ENCODE measurements at regions not wholly inside any gene's neighbourhood (a gene's known extent, or its start where the extent isn't known, plus 50 kb on each side); places are given as distances from the start of the nearest gene placed in this dataset.

GRCh38 chr12:104889735-104890134, 68.4 kb downstream of the SLC41A2 start:
- no peaks in the 10 kb centered on the region for H3K79me2 ChIP-seq (ENCODE audit: insufficient read depth, low read length)
- no peaks in the 10 kb centered on the region for H3K4me1 ChIP-seq (ENCODE audit: insufficient read depth, low read length)
- no peak overlapping the region for H3K4me3 ChIP-seq (ENCODE audit: insufficient read depth, low read length)
- no peak overlapping the region for H2AFZ ChIP-seq (ENCODE audit: low read length)
- no peaks in the 10 kb centered on the region for H4K20me1 ChIP-seq (ENCODE audit: insufficient read depth, low read length)
- no peak overlapping the region for H3K27ac ChIP-seq (ENCODE audit: low read depth, low read length)
- H3K4me2 ChIP-seq (ENCODE audit: insufficient read depth, low read length) = no peak overlapping the region
- DNase-seq (ENCODE audit: insufficient read length, low spot score, missing footprints) = no peak
- no peaks in the 10 kb centered on the region for H3K9me3 ChIP-seq (ENCODE audit: low read depth, low read length)
- TF ChIP-seq, protein P1, sequence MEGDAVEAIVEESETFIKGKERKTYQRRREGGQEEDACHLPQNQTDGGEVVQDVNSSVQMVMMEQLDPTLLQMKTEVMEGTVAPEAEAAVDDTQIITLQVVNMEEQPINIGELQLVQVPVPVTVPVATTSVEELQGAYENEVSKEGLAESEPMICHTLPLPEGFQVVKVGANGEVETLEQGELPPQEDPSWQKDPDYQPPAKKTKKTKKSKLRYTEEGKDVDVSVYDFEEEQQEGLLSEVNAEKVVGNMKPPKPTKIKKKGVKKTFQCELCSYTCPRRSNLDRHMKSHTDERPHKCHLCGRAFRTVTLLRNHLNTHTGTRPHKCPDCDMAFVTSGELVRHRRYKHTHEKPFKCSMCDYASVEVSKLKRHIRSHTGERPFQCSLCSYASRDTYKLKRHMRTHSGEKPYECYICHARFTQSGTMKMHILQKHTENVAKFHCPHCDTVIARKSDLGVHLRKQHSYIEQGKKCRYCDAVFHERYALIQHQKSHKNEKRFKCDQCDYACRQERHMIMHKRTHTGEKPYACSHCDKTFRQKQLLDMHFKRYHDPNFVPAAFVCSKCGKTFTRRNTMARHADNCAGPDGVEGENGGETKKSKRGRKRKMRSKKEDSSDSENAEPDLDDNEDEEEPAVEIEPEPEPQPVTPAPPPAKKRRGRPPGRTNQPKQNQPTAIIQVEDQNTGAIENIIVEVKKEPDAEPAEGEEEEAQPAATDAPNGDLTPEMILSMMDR (IDR thresholded peaks at IDR 0.05; ENCODE audit: extremely low read depth, low read depth, low read length) = no peak
- H3K36me3 ChIP-seq (ENCODE audit: insufficient read depth, low read length) = no peaks in the 10 kb centered on the region
- no peaks in the 10 kb centered on the region for H3K27me3 ChIP-seq (ENCODE audit: insufficient read depth, low read length)

GRCh38 chr12:104888892-104889291, 69.2 kb downstream of the SLC41A2 start:
- H3K79me2 ChIP-seq (ENCODE audit: insufficient read depth, low read length) = no peaks in the 10 kb centered on the region

DNA sequence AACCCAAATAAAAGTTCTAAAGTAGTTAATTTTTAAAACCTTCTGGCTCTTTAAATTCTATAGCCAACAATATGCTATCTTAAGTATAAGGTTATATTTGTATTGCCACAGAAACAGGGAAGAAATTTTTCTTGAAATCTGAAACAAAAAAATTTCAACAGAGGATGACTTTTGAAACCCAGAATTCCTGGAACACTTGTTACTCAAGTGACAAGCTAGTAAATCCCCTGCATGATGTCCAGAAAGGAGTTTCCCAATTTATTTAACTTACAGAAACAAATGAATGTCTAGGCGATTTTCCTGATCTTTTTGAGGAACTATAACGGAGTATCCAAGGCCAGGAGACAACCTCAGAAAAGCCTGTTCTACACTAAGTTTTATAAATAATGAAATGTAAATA, 69.6 kb downstream of the SLC41A2 start:
- H3K4me3 ChIP-seq (ENCODE audit: insufficient read depth, low read length) = no peak overlapping the region
- no peaks in the 10 kb centered on the region for H4K20me1 ChIP-seq (ENCODE audit: insufficient read depth, low read length)
- H3K36me3 ChIP-seq (ENCODE audit: insufficient read depth, low read length) = no peaks in the 10 kb centered on the region
- no peak overlapping the region for H3K4me2 ChIP-seq (ENCODE audit: insufficient read depth, low read length)
- no peak overlapping the region for H2AFZ ChIP-seq (ENCODE audit: low read length)
- no peaks in the 10 kb centered on the region for H3K4me1 ChIP-seq (ENCODE audit: insufficient read depth, low read length)
- H3K27ac ChIP-seq (ENCODE audit: low read depth, low read length) = no peak overlapping the region
- DNase-seq (ENCODE audit: insufficient read length, low spot score, missing footprints) = no peak
- H3K27me3 ChIP-seq (ENCODE audit: insufficient read depth, low read length) = no peaks in the 10 kb centered on the region
- no peaks in the 10 kb centered on the region for H3K79me2 ChIP-seq (ENCODE audit: insufficient read depth, low read length)
- TF ChIP-seq, protein P1 (IDR thresholded peaks at IDR 0.05; ENCODE audit: extremely low read depth, low read depth, low read length) = no peak
- no peaks in the 10 kb centered on the region for H3K9me3 ChIP-seq (ENCODE audit: low read depth, low read length)

More at GRCh38 chr12:104888892-104889291, 69.2 kb downstream of the SLC41A2 start:
- TF ChIP-seq, protein P1 (IDR thresholded peaks at IDR 0.05; ENCODE audit: extremely low read depth, low read depth, low read length) = no peak
- Histone ChIP-seq H3K36me3 (ENCODE audit: insufficient read depth, low read length) (no peaks in the 10 kb centered on the region), H3K4me3 (ENCODE audit: insufficient read depth, low read length) (no peak overlapping the region), H3K4me2 (ENCODE audit: insufficient read depth, low read length) (no peak overlapping the region), H3K27ac (ENCODE audit: low read depth, low read length) (no peak overlapping the region), H2AFZ (ENCODE audit: low read length) (no peak overlapping the region), H3K4me1 (ENCODE audit: insufficient read depth, low read length) (no peaks in the 10 kb centered on the region), H3K9me3 (ENCODE audit: low read depth, low read length) (no peaks in the 10 kb centered on the region), H4K20me1 (ENCODE audit: insufficient read depth, low read length) (no peaks in the 10 kb centered on the region), H3K27me3 (ENCODE audit: insufficient read depth, low read length) (no peaks in the 10 kb centered on the region)
- no peak for DNase-seq (ENCODE audit: insufficient read length, low spot score, missing footprints)

DNA sequence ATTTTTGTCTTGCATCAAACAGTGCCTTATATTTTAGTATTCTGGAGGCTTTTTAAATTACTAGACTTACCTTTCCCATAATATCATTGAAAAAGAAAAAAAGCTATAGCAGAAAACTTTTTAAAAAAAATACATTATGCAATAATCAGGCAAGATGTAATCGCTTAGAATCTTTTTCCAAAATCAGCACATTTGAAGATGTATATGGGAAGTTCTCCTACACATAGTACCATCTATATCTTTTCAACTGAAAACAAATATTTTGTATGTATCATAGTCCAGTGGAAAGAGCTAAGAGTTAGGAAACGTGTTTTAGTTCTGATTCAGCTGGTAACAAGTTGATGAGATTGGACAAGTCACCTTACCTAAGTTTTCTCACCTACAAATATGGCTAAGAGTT, 70.6 kb downstream of the SLC41A2 start:
- no peak overlapping the region for H2AFZ ChIP-seq (ENCODE audit: low read length)
- no peaks in the 10 kb centered on the region for H3K9me3 ChIP-seq (ENCODE audit: low read depth, low read length)
- H3K4me1 ChIP-seq (ENCODE audit: insufficient read depth, low read length) = no peaks in the 10 kb centered on the region
- no peak for DNase-seq (ENCODE audit: insufficient read length, low spot score, missing footprints)
- no peaks in the 10 kb centered on the region for H3K79me2 ChIP-seq (ENCODE audit: insufficient read depth, low read length)
- no peaks in the 10 kb centered on the region for H3K27me3 ChIP-seq (ENCODE audit: insufficient read depth, low read length)
- no peak overlapping the region for H3K27ac ChIP-seq (ENCODE audit: low read depth, low read length)
- no peak overlapping the region for H3K4me3 ChIP-seq (ENCODE audit: insufficient read depth, low read length)
- no peaks in the 10 kb centered on the region for H3K36me3 ChIP-seq (ENCODE audit: insufficient read depth, low read length)
- TF ChIP-seq, protein P1 (IDR thresholded peaks at IDR 0.05; ENCODE audit: extremely low read depth, low read depth, low read length) = no peak
- no peak overlapping the region for H3K4me2 ChIP-seq (ENCODE audit: insufficient read depth, low read length)
- H4K20me1 ChIP-seq (ENCODE audit: insufficient read depth, low read length) = no peaks in the 10 kb centered on the region
